T-helper 1 cell treated with Interleukin-12 subunit alpha and Interleukin-12 subunit beta and Interleukin-4 antibody, amounts not matched to agents 30 μg/mL and 1 μg/mL, for 36 hours (primary cell): ENCODE measurements at regions not wholly inside any gene's neighbourhood (a gene's known extent, or its start where the extent isn't known, plus 50 kb on each side); places are given as distances from the start of the nearest gene placed in this dataset.

Source experiments
- H3K27ac Mint-ChIP-seq: one replicate; pipeline ENCODE4 v1.8.0; 2021; ENCODE audit warnings: mild to moderate bottlenecking, mixed read lengths
- H3K27me3 Mint-ChIP-seq: one replicate; pipeline ENCODE4 v1.8.0; 2021; ENCODE audit warnings: low read depth, mixed read lengths
- H3K36me3 Mint-ChIP-seq: one replicate; pipeline ENCODE4 v1.8.0; 2021; ENCODE audit warnings: low read depth, mixed read lengths
- H3K4me1 Mint-ChIP-seq: one replicate; pipeline ENCODE4 v1.8.0; 2021; ENCODE audit warnings: low read depth, mixed read lengths
- H3K4me3 Mint-ChIP-seq: one replicate; pipeline ENCODE4 v1.8.0; 2021; ENCODE audit warnings: mild to moderate bottlenecking, moderate library complexity, mixed read lengths
- H3K9me3 Mint-ChIP-seq: one replicate; pipeline ENCODE4 v1.8.0; 2021; ENCODE audit warnings: mixed read lengths

GRCh38 chr5:124669956-124670721 lies 76.3 kb downstream of the ZNF608 start:
- Mint-ChIP-seq H3K4me1 (no peaks in the 10 kb centered on the region), H3K9me3 (no peaks in the 10 kb centered on the region), H3K4me3 (no peak overlapping the region), H3K27me3 (peaks cover 7% of the 10 kb centered on the region), H3K36me3 (no peaks in the 10 kb centered on the region), H3K27ac (no peak overlapping the region)

- no peaks in the 10 kb centered on the region for H3K9me3 Mint-ChIP-seq
- peaks cover 7% of the 10 kb centered on the region for H3K27me3 Mint-ChIP-seq
- no peak overlapping the region for H3K4me3 Mint-ChIP-seq
- H3K27ac Mint-ChIP-seq = no peak overlapping the region
- no peaks in the 10 kb centered on the region for H3K4me1 Mint-ChIP-seq
- H3K36me3 Mint-ChIP-seq = no peaks in the 10 kb centered on the region
These were observed 77.2 kb downstream of the ZNF608 start for GRCh38 chr5:124669300-124669648.

GRCh38 chr5:124668353-124669299 lies 77.8 kb downstream of the ZNF608 start:
- H3K36me3 Mint-ChIP-seq = no peaks in the 10 kb centered on the region
- H3K4me1 Mint-ChIP-seq = no peaks in the 10 kb centered on the region
- peaks cover 7% of the 10 kb centered on the region for H3K27me3 Mint-ChIP-seq
- no peak overlapping the region for H3K27ac Mint-ChIP-seq
- no peaks in the 10 kb centered on the region for H3K9me3 Mint-ChIP-seq
- H3K4me3 Mint-ChIP-seq = no peak overlapping the region

GRCh38 chr5:124665625-124666024 lies 80.8 kb downstream of the ZNF608 start:
- Mint-ChIP-seq H3K36me3 (no peaks in the 10 kb centered on the region), H3K9me3 (no peaks in the 10 kb centered on the region), H3K4me3 (no peak overlapping the region), H3K27me3 (peaks cover 4% of the 10 kb centered on the region), H3K27ac (no peak overlapping the region), H3K4me1 (no peaks in the 10 kb centered on the region)

- Mint-ChIP-seq H3K27me3 (peaks cover 8% of the 10 kb centered on the region), H3K4me1 (no peaks in the 10 kb centered on the region), H3K36me3 (no peaks in the 10 kb centered on the region), H3K9me3 (no peaks in the 10 kb centered on the region), H3K4me3 (no peak overlapping the region), H3K27ac (no peak overlapping the region)
These were observed 81.4 kb downstream of the ZNF608 start for GRCh38 chr5:124665035-124665434.

GRCh38 chr5:124664287-124664686 lies 82.2 kb downstream of the ZNF608 start:
- H3K27me3 Mint-ChIP-seq = peaks cover 11% of the 10 kb centered on the region
- no peak overlapping the region for H3K27ac Mint-ChIP-seq
- H3K9me3 Mint-ChIP-seq = no peaks in the 10 kb centered on the region
- H3K4me3 Mint-ChIP-seq = no peak overlapping the region
- H3K36me3 Mint-ChIP-seq = no peaks in the 10 kb centered on the region
- H3K4me1 Mint-ChIP-seq = no peaks in the 10 kb centered on the region

GRCh38 chr5:124663101-124663506 lies 83.3 kb downstream of the ZNF608 start:
- Mint-ChIP-seq H3K27me3 (peaks cover 15% of the 10 kb centered on the region), H3K4me1 (no peaks in the 10 kb centered on the region), H3K27ac (no peak overlapping the region), H3K4me3 (no peak overlapping the region), H3K9me3 (no peaks in the 10 kb centered on the region), H3K36me3 (no peaks in the 10 kb centered on the region)

GRCh38 chr5:124662181-124662781 lies 84.2 kb downstream of the ZNF608 start:
- H3K27me3 Mint-ChIP-seq = peaks cover 21% of the 10 kb centered on the region
- no peak overlapping the region for H3K27ac Mint-ChIP-seq
- no peaks in the 10 kb centered on the region for H3K4me1 Mint-ChIP-seq
- no peaks in the 10 kb centered on the region for H3K9me3 Mint-ChIP-seq
- H3K4me3 Mint-ChIP-seq = no peak overlapping the region
- no peaks in the 10 kb centered on the region for H3K36me3 Mint-ChIP-seq

GRCh38 chr5:124661317-124662141 lies 84.9 kb downstream of the ZNF608 start:
- no peaks in the 10 kb centered on the region for H3K36me3 Mint-ChIP-seq
- no peaks in the 10 kb centered on the region for H3K9me3 Mint-ChIP-seq
- no peak overlapping the region for H3K4me3 Mint-ChIP-seq
- H3K4me1 Mint-ChIP-seq = no peaks in the 10 kb centered on the region
- H3K27ac Mint-ChIP-seq = no peak overlapping the region
- H3K27me3 Mint-ChIP-seq = peaks cover 21% of the 10 kb centered on the region

GRCh38 chr5:124660229-124661093 lies 86.0 kb downstream of the ZNF608 start:
- H3K27me3 Mint-ChIP-seq = peaks cover 21% of the 10 kb centered on the region
- H3K36me3 Mint-ChIP-seq = no peaks in the 10 kb centered on the region
- H3K9me3 Mint-ChIP-seq = no peaks in the 10 kb centered on the region
- H3K4me3 Mint-ChIP-seq = no peak overlapping the region
- H3K4me1 Mint-ChIP-seq = no peaks in the 10 kb centered on the region
- H3K27ac Mint-ChIP-seq = no peak overlapping the region

GRCh38 chr5:124659798-124660197 lies 86.6 kb downstream of the ZNF608 start:
- no peak overlapping the region for H3K27ac Mint-ChIP-seq
- H3K27me3 Mint-ChIP-seq = peaks cover 21% of the 10 kb centered on the region
- no peaks in the 10 kb centered on the region for H3K36me3 Mint-ChIP-seq
- H3K9me3 Mint-ChIP-seq = no peaks in the 10 kb centered on the region
- H3K4me3 Mint-ChIP-seq = no peak overlapping the region
- H3K4me1 Mint-ChIP-seq = no peaks in the 10 kb centered on the region

- Mint-ChIP-seq H3K27ac (no peak overlapping the region), H3K27me3 (peaks cover 21% of the 10 kb centered on the region), H3K9me3 (no peaks in the 10 kb centered on the region), H3K36me3 (no peaks in the 10 kb centered on the region), H3K4me3 (no peak overlapping the region), H3K4me1 (no peaks in the 10 kb centered on the region)
These were observed 87.4 kb downstream of the ZNF608 start for GRCh38 chr5:124658867-124659557.

GRCh38 chr5:124655921-124656511 lies 90.4 kb downstream of the ZNF608 start:
- no peaks in the 10 kb centered on the region for H3K36me3 Mint-ChIP-seq
- no peaks in the 10 kb centered on the region for H3K9me3 Mint-ChIP-seq
- no peak overlapping the region for H3K4me3 Mint-ChIP-seq
- peaks cover 18% of the 10 kb centered on the region for H3K27me3 Mint-ChIP-seq
- no peak overlapping the region for H3K27ac Mint-ChIP-seq
- no peaks in the 10 kb centered on the region for H3K4me1 Mint-ChIP-seq
